ENCODE measurements at regions not wholly inside any gene's neighbourhood (a gene's known extent, or its start where the extent isn't known, plus 50 kb on each side); places are given as distances from the start of the nearest gene placed in this dataset.

- Histone ChIP-seq H3T11ph (ENCODE audit: low read length) (no peak overlapping the region), H2BK20ac (ENCODE audit: low read depth, low read length, poor library complexity, severe bottlenecking) (no peak overlapping the region), H4K91ac (ENCODE audit: insufficient read length, low read depth, low read length) (no peak overlapping the region), H3K79me1 (ENCODE audit: insufficient read depth, low read depth, low read length, poor library complexity, severe bottlenecking) (no peaks in the 10 kb centered on the region), H2BK15ac (ENCODE audit: low read depth, low read length) (no peak overlapping the region), H3K23me2 (ENCODE audit: insufficient read length, low read depth, low read length, poor library complexity, severe bottlenecking) (no peaks in the 10 kb centered on the region), H3K18ac (ENCODE audit: insufficient read length, low read depth, low read length) (no peak overlapping the region), H2BK12ac (ENCODE audit: insufficient read length, low read depth, low read length) (no peak overlapping the region), H3K4ac (ENCODE audit: low read depth, low read length) (no peak overlapping the region), H4K5ac (ENCODE audit: insufficient read length, low read depth, low read length) (no peak overlapping the region), H3K79me2 (ENCODE audit: insufficient read depth, low read length) (no peaks in the 10 kb centered on the region), H4K20me1 (ENCODE audit: control insufficient read depth, insufficient read depth, insufficient read length) (no peaks in the 10 kb centered on the region), H3K9ac (ENCODE audit: extremely low read depth, insufficient read length, low read length) (no peak overlapping the region), H3K4me2 (ENCODE audit: insufficient read depth, insufficient read length, low read length) (no peak overlapping the region), H3K56ac (ENCODE audit: insufficient read length, low read depth, low read length) (no peak overlapping the region), H2AFZ (ENCODE audit: low read length) (no peak overlapping the region), H4K8ac (replicated peaks; ENCODE audit: insufficient read length, low read depth, low read length) (no peak overlapping the region), H3K9me3 (ENCODE audit: control insufficient read depth, low read depth, low read length) (peaks cover 8% of the 10 kb centered on the region), H2AK5ac (ENCODE audit: insufficient read length, low read length) (no peak overlapping the region), H2BK5ac (ENCODE audit: insufficient read length, low read length) (no peak overlapping the region), H3K27me3 (ENCODE audit: insufficient read depth, low read length) (no peaks in the 10 kb centered on the region), H3K14ac (ENCODE audit: insufficient read depth, low read length) (no peak overlapping the region), H3K4me1 (ENCODE audit: insufficient read depth, low read length) (no peaks in the 10 kb centered on the region), H2BK120ac (ENCODE audit: low read depth, low read length, poor library complexity, severe bottlenecking) (no peak overlapping the region), H3K27ac (ENCODE audit: insufficient read length, low read depth, low read length) (no peak overlapping the region), H3K23ac (ENCODE audit: insufficient read length, low read depth, low read length) (no peak overlapping the region)
- WGBS (ENCODE audit: extremely low coverage, insufficient read length, low lambda C conversion rate) = no CpG with 5 or more reads among the region's 3 CpGs
- H3K27me3 Mint-ChIP-seq (ENCODE audit: low read depth) = no peaks in the 10 kb centered on the region; the same call in 1 of the 2 replicates
- no peaks in the 10 kb centered on the region for H3K36me3 Mint-ChIP-seq (ENCODE audit: insufficient read depth in 1 of 3, low read depth in 3 of 3)
- peaks cover 6% of the 10 kb centered on the region in 2 experiments for H3K4me1 Mint-ChIP-seq
- peaks cover 3 to 8% of the 10 kb centered on the region in 2 experiments; a peak in 4 of 5 replicates for H3K9me3 Mint-ChIP-seq
- no peak for DNase-seq
- no peak overlapping the region for H3K4me3 Mint-ChIP-seq
- H3K27ac Mint-ChIP-seq = no peak overlapping the region; a peak in 1 of 7 replicates
- no peak for TF ChIP-seq CTCF (conservative IDR thresholded peaks at IDR 0.05)
Measured at GRCh38 chr10:1972406-1972805, 235.1 kb upstream of the ADARB2 start.
